ENCODE measurements at regions not wholly inside any gene's neighbourhood (a gene's known extent, or its start where the extent isn't known, plus 50 kb on each side); places are given as distances from the start of the nearest gene placed in this dataset.
"Not testable (repeated sequence)": the region's sequence is repeated elsewhere in the genome, so short reads cannot be mapped to it uniquely, and the experiment has no call there.

DNA sequence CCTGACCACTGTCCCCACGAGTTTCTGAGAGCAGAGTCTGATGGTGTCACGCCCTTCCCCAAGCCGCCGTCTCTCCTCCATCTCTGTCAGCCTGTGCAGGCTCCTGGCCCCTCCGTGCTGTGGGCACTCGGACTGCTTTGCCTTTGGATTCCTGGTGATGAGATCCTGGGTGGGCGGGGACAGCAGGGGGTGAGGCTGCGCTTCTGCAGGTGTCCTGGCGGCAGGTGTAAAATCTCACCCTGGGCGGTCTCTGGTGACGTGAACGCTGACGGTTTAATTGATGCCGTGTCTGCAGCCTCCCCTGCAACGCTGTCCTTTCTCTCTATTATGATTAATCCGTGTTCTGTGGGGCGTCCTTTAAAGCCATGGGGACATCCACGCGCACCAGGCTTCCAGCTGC, 148.0 kb downstream of the LAT start:
- TF ChIP-seq, protein P1, sequence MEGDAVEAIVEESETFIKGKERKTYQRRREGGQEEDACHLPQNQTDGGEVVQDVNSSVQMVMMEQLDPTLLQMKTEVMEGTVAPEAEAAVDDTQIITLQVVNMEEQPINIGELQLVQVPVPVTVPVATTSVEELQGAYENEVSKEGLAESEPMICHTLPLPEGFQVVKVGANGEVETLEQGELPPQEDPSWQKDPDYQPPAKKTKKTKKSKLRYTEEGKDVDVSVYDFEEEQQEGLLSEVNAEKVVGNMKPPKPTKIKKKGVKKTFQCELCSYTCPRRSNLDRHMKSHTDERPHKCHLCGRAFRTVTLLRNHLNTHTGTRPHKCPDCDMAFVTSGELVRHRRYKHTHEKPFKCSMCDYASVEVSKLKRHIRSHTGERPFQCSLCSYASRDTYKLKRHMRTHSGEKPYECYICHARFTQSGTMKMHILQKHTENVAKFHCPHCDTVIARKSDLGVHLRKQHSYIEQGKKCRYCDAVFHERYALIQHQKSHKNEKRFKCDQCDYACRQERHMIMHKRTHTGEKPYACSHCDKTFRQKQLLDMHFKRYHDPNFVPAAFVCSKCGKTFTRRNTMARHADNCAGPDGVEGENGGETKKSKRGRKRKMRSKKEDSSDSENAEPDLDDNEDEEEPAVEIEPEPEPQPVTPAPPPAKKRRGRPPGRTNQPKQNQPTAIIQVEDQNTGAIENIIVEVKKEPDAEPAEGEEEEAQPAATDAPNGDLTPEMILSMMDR (IDR thresholded peaks at IDR 0.05; ENCODE audit: insufficient read depth, low read length, poor library complexity, severe bottlenecking): not testable (repeated sequence)
- TF ChIP-seq EZH2phosphoT487 (conservative IDR thresholded peaks at IDR 0.05; ENCODE audit: low read length): not testable (repeated sequence)
